Gastrocnemius medialis (tissue), 4 donors: ENCODE measurements at regions not wholly inside any gene's neighbourhood (a gene's known extent, or its start where the extent isn't known, plus 50 kb on each side); places are given as distances from the start of the nearest gene placed in this dataset.

Experiments
- CTCF ChIP-seq, 5 experiments: fragments of 450-650 bp in 3 of 5; fragments of 200-600 bp in 2 of 5; sonication (generic) in 2 of 5; IDR thresholded peaks in 4 of 5; conservative IDR thresholded peaks in 1 of 5; 1 replicate in 4 of 5; 2 replicates in 1 of 5; pipeline ENCODE4 v1.5.1; 2016 to 2019; ENCODE audit warnings: antibody characterized with exemption in 5 of 5, mild to moderate bottlenecking in 3 of 5, moderate library complexity in 3 of 5
- POLR2A ChIP-seq, 2 donors: fragments of 450-650 bp; IDR thresholded peaks; one replicate each; pipeline ENCODE4 v1.6.1; 2017; ENCODE audit warnings: antibody characterized with exemption in 2 of 2, mild to moderate bottlenecking in 2 of 2, moderate library complexity in 2 of 2

GRCh38 chr1:244165701-244166100 lies 114.6 kb downstream of the ZBTB18 start:
- no peak for TF ChIP-seq CTCF (IDR thresholded peaks at IDR 0.05 in 4 of 5, conservative IDR thresholded peaks at IDR 0.05 in 1 of 5)
- TF ChIP-seq POLR2A (IDR thresholded peaks at IDR 0.05), result no peak
